Inferior parietal cortex (tissue), 1 donor: ENCODE measurements at regions not wholly inside any gene's neighbourhood (a gene's known extent, or its start where the extent isn't known, plus 50 kb on each side); places are given as distances from the start of the nearest gene placed in this dataset.

Source experiments
- DNase-seq: peaks from one replicate; pipeline ENCODE4 v3.0.0-alpha.2; 2016; ENCODE audit errors: extremely low spot score

DNA sequence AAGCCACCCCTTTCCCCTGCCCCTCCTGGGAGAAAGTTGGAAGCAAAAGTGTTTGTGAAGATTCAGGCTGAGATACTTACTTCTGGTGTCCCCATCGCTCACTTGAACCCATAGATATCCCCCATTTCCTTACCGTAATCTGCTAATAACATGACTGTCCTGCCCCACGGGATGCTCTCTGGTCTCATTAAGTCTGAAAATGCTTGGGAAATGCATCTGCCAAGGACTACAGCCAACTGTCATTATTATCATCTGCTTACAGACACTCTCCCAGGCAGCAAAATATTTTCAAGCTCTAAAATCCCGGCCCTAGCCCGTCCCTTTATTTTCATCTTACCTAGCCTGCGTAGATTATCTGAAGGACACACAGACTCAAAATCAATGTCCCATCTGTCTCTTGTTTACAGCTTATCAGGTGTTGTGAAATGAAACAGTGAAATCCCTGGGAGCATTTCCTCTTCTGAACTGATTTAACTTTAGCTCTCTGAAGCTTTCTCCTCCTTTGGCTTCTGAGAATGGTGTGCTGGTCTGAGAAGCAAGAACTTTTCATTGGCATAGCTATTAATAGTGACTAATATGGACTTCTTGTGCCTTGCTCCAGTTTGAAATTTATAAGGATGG lies 126.9 kb upstream of the OSMR start:
- no peak for DNase-seq

DNA sequence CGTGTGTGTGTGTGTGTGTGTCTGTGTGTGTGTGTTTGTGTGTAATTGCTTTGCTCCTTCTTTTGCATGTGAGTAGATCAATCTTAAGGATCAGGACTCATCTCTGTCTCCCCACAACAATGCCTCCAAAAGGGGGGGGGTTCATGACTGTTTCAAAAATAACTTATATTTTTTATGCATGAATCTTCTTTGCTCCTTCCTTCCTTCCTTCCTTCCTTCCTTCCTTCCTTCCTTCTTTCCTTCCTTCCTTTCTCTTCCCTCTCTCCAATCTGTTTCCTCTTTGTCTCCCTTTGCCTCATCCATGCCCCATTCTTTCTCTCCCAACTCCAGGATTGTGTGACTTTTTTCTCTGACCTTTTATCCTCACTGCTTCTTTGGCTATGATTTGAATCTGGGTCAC lies 126.4 kb upstream of the OSMR start:
- DNase-seq = no peak

DNA sequence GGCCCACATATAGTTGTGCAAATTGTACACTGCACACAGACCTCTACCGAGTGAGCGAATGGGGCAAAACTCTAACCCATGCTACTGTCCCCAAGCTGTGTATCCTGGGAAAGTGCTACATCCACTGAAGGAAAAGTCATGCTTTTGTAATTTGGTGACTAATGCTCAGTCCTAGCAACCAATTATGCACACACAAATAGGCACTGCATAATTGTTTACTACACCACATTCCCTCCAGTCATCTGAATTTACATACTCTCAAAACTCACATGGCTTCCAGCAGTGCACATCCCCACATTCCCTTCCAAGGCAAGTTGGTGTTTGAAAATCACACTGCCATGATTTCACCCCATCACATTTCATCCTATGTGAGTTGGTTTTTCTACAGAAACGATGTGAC lies 125.9 kb upstream of the OSMR start:
- DNase-seq = no peak

DNA sequence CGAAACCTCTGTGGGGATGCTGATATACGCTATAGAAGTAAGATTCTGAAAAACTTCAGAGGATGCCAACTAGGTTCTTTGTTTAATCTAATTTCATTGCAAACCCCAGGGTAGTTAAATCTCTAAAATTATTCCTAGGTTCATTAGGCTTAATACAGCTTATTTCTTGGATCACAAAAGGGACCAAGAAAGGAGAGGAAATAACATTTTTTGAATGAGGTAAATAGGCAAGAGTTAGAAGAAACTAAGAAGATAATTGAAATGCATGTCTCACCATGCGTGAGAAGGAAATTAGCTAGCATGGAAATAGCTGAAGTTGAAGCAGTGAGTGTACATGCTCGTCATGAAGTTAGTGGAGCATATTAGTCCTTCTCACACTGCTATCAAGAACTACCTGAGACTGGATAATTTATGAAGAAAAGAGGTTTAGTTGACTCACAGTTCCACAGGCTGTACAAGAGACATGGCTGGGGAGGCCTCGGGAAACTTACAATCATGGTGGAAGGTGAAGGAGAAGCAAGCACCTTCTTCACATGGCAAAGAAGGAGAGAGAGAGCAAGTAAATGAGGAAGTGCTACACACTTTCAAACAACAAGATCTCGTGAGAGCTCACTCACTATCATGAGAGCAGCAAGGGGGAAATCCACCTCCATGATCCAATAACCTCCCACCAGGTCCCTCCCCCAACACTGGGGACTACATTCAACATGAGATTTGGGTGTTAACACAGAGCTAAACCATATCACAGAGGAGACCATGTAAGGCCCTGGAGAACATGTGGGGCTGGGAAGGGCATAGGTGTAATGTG lies 125.1 kb upstream of the OSMR start:
- DNase-seq = no peak

GRCh38 chr5:38722918-38723317 lies 122.9 kb upstream of the OSMR start:
- no peak for DNase-seq

DNA sequence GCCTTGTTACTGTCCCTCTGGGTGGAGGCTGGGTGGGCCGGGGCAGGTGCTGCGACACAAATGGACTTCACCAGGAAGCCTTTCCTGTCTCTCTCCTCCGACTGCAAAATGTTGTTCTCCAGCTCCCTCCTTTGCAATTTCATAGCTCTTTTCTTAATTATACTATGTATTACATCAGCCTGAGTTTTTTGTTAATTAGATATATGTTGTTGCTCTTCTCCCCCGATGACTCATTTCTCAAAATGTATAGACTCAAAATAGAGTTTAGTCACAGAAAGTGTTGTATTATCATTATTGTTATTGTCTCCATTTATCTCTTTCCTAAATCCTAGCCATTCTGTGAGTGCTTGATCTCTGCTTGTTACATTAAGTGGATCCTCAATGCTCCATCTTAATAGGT lies 122.4 kb upstream of the OSMR start:
- DNase-seq = no peak

DNA sequence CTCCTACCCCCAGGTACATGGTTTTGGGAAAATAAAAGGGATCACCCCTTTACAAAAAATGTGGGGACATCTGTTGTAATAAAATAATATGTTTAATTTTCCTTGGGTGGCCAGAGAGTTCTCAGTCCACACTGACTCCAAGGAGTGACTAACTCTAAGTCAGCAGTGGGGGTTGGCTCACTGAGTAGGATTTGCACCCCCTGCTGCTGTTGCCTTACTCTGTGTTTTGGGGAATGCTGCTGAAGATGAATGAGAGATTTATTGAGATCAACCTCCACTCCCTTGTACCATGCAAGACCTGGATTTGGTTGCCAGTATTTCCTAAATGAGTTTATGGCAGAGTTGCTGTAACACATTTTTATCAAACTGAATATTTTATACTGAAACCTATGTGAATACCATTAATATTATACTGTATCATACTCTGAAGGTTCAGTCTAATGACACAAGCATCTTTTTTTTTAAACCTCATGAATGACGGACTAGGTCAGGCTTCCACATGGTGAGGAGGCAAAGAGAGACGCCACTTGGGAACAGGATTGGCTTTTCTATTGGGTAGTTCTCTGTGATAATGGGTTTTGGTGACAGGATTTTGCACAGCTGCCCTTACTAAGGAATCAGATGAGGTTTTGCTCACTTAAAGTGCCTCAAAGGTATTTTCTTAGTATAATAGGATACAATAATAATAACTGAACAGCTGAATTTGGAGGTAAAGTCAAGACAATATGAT lies 121.3 kb upstream of the OSMR start:
- DNase-seq = no peak

- no peak for DNase-seq
Measured at GRCh38 chr5:38725371-38725865, 120.4 kb upstream of the OSMR start.

DNA sequence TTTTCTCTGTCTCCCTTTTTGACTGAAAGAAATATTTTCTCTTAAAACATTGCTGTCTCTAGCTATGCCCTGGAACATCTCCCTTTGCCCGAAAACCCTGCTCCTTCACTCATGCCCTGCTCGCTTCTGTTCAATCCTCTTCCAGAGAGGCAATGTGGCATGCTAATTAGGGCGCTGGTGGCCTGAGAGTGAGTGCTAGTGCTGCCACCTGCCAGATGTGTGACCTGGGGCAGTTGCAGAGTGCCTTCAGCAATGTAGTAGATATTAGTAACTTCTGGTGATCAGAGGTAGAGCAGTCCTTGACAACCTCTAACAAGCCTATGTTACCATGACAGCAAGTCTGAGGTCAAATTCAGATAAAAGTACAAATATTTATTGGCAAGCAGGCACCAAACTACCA lies 119.5 kb upstream of the OSMR start:
- DNase-seq = no peak

GRCh38 chr5:38728029-38728428 lies 117.8 kb upstream of the OSMR start:
- no peak for DNase-seq

GRCh38 chr5:38731461-38731860 lies 114.4 kb upstream of the OSMR start:
- no peak for DNase-seq

- DNase-seq = no peak
Measured at GRCh38 chr5:38734353-38734752, 111.5 kb upstream of the OSMR start.

DNA sequence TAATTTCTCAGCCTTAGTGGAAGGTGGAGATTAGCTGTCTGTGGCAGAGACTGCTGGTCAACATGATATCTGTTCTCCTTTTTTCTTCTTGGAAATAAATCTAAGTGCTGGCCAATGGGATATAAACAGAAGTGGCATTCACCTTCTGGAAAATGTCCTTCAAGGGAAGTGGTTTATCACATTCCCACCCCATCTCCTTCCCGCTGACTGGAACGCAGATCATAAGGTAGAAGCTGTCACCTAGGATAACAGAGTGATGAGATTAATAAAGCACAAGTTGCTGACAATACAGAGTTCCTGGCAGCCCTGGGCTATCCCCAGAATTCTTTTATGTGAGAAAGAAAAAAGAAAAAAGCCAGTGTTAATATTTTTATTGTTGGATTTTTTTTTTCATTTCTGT lies 109.7 kb upstream of the OSMR start:
- DNase-seq = no peak

DNA sequence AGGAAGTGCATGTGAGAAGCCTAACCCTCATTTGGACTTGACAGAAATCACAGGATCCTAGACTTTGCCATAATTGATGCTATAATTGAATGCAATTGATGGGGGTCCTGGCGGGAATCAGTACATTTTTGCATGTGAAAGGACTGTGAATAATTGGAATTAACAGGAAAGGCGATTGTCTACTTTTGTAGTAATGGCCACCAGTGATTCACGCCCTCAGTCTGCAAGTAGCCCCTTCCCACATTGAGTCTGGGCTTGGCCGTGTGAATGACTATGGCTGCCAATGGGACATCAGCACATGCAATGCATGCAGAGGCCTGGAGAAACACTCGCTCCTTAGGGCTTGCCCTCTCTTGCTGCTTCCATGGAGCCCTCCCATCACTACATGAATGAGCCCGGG lies 107.8 kb upstream of the OSMR start:
- no peak for DNase-seq

DNA sequence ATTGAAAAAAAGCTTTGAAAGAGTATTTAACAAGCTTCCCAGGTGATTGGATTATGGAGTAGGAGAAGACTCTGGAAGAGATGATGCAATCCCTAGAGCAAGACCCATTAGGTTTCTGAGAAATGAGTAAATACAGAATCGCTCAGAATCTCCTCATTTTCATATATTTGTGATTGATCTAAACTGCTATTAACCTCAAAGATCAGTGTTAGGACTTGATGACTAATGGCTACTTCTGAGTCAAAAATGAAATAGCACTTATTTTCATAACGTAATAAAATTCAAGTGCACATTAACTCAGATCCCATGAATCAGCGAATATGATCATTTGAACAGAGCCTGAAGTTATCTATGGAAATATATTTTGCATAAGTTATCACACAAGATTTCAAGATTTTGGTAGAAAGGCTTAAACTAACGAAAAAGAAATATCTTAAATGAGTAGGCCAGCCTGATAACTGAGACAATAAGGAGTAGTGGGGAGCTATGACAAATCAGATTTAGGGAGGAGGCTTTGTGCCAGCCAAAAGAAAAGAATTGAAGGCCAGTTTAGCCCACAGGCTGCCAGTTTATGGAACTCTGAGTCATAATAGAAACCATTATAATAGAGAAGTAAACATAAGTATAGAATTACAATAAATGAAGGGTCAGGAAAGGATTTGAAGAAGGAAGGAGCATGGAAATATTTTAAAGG lies 106.7 kb upstream of the OSMR start:
- no peak for DNase-seq

DNA sequence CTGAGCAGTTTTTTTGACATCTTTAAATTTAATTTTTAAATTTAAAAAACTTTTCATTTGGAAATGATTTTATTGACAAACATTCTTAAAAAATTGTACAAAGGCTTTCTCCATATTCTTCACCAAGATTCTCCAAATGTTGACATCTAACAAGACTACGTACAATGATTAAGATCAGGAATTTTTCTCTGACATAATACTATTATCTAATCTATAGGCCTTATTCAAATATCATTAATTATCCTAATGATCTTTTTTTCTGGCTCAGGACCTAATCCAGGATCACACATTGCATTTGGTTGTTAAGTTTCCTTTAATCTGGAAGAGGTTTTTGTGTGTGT lies 106.1 kb upstream of the OSMR start:
- no peak for DNase-seq

- DNase-seq = no peak
Measured at GRCh38 chr5:38742821-38743220, 103.0 kb upstream of the OSMR start.

DNA sequence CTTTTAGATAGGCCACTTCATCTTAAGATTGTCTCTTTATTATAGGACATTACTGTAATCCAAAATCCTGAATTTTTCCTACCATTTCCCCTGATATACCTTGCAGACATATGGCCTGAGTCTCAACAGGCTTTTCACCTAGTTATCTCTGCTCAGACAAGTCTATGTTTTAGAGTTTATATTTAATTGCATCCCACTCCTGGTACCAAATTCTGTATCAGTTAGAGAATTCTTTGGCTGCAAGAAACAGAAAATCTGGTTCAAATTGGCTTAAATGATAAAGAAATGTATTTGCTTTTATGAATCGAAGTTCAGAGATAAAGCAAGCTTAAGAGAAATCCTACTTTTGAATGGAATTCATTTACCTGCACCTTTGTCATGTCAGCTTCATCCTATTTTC lies 102.2 kb upstream of the OSMR start:
- DNase-seq = no peak

DNA sequence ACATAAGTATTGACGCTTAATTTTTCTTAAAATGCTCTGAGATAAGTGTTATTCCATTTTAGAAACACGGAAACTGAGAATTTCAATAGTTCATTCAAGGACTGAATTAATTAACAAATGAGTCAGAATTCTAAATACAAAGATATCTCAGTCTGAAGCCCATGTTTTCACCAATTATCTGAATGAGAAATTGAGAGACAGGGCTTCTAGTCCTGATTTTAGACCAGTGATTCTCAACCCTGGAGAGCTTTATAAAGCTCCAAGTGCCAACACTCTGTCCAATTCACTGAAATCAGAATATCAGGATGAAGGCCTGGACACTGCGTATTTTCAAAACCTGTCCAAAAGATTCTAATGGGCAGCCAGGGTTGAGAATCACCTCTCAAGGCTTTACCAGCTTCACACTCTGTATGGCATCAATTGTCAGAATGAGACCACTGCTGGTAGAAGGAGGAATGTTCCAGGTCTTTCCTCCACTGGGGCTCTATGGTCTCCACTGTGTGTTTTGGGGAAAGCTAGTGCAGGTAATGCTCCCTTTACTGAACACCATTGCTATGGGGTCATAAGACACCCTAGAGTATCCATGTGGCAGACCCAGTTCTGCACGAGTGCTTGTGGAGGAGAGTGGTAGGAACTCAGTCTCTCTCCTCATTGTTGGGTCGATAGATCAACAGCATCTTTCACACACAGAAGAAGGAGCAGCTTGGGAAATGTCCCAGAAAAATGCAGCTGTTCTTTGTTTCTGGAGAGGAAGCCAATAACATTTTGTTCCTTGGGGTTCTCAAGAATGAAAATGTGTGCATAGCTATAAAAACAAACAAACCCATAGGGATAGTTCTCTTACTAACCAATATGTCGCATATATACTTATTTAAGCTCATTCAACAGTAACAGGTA lies 99.7 kb upstream of the OSMR start:
- DNase-seq = peak; percentile 59

GRCh38 chr5:38749861-38750260 lies 96.0 kb upstream of the OSMR start:
- DNase-seq = no peak

DNA sequence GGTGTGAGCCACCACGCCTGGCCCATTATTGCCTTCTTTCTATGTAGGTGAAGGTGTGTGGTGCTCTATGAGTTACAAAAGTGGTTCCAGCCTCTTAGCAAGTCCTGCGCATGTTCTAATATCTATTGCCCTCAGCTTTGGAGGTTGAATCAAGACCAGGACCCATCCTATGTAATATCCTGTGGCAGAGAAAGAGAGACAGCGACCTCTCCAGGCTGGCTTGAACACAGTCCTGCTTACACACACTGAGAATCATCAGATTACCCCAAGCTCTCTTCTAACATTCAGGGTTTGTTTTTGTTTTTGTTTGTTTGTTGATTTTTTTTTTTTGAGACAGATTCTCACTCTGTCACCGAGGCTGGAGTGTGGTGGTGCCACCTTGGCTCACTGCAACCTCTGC lies 94.7 kb upstream of the OSMR start:
- DNase-seq = no peak
